HL-60 (cell line): ENCODE measurements at regions not wholly inside any gene's neighbourhood (a gene's known extent, or its start where the extent isn't known, plus 50 kb on each side); places are given as distances from the start of the nearest gene placed in this dataset.

ENCODE experiments used
- DNase-seq, 2 experiments: peaks; one replicate each; pipeline ENCODE4 v3.0.0-alpha.2; 2010 to 2020; ENCODE audit warnings: low read depth in 1 of 2, low spot score in 1 of 2
- H3K27ac ChIP-seq: fragments of 250-450 bp; sonication (Bioruptor Pico); replicated peaks from 2 replicates; pipeline ENCODE4 v1.5.1; 2020; ENCODE audit warnings: mild to moderate bottlenecking, moderate library complexity
- H3K27me3 ChIP-seq: fragments of 250-450 bp; sonication (Bioruptor Pico); 2 replicates; pipeline ENCODE4 v1.5.1; 2021; ENCODE audit warnings: mild to moderate bottlenecking, moderate library complexity; ENCODE audit not compliant: insufficient read depth, poor library complexity, severe bottlenecking
- H3K4me3 ChIP-seq: replicated peaks from 2 replicates; pipeline ENCODE4 v1.5.1; 2011; ENCODE audit warnings: mild to moderate bottlenecking, control low read depth, low read length; ENCODE audit not compliant: insufficient read depth
- GABPA ChIP-seq: IDR thresholded peaks from 2 replicates; pipeline ENCODE4 v1.6.1; 2012; ENCODE audit warnings: low read depth
- POLR2AphosphoS5 ChIP-seq: IDR thresholded peaks from 2 replicates; pipeline ENCODE4 v1.6.1; 2012; ENCODE audit warnings: low read depth
- REST ChIP-seq: IDR thresholded peaks from 2 replicates; pipeline ENCODE4 v1.6.1; 2012; ENCODE audit warnings: low read depth; ENCODE audit not compliant: insufficient replicate concordance
- SPI1 ChIP-seq: IDR thresholded peaks from 2 replicates; pipeline ENCODE4 v1.6.1; 2012; ENCODE audit warnings: low read depth, mild to moderate bottlenecking, borderline replicate concordance
- TF ChIP-seq, protein P1 (sequence below): IDR thresholded peaks from one replicate; pipeline ENCODE4 v1.5.1; 2011; ENCODE audit warnings: low read length, control low read depth, inconsistent platforms; ENCODE audit not compliant: insufficient read depth

DNA sequence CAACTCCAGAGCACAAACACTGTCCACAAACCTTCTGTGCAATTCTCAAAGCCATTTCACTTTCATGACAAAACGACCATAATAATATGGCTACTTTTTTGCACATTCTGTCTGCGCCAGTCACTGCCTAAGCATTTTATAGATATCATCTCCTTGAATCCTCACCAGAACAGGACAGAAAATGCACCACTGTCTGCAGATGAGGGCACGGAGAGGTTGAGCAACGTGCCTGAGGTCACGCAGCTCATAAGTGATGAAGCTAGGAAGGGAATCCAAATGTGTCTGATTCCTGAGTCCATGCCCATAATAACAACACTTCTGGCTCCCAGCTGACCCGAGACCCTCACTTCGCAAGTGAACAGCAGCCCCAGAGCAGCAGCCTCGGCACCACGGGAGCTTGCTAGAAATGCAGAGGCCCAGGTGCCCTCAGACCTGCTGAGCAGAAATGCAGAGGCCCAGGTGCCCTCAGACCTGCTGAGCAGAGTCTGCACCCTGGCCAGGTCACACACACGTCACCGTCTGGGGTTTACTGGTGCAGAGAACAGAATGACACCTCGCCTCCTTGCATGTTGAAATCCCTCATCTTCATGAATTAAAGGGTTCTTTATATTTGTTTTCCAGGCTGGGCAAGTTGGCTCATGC is 265.2 kb downstream of the BMP7 start:
- TF ChIP-seq, protein P1, sequence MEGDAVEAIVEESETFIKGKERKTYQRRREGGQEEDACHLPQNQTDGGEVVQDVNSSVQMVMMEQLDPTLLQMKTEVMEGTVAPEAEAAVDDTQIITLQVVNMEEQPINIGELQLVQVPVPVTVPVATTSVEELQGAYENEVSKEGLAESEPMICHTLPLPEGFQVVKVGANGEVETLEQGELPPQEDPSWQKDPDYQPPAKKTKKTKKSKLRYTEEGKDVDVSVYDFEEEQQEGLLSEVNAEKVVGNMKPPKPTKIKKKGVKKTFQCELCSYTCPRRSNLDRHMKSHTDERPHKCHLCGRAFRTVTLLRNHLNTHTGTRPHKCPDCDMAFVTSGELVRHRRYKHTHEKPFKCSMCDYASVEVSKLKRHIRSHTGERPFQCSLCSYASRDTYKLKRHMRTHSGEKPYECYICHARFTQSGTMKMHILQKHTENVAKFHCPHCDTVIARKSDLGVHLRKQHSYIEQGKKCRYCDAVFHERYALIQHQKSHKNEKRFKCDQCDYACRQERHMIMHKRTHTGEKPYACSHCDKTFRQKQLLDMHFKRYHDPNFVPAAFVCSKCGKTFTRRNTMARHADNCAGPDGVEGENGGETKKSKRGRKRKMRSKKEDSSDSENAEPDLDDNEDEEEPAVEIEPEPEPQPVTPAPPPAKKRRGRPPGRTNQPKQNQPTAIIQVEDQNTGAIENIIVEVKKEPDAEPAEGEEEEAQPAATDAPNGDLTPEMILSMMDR, result no peak
- TF ChIP-seq REST (no peak), POLR2AphosphoS5 (no peak), GABPA (no peak), SPI1 (no peak)
- no peak overlapping the region for H3K27ac ChIP-seq

DNA sequence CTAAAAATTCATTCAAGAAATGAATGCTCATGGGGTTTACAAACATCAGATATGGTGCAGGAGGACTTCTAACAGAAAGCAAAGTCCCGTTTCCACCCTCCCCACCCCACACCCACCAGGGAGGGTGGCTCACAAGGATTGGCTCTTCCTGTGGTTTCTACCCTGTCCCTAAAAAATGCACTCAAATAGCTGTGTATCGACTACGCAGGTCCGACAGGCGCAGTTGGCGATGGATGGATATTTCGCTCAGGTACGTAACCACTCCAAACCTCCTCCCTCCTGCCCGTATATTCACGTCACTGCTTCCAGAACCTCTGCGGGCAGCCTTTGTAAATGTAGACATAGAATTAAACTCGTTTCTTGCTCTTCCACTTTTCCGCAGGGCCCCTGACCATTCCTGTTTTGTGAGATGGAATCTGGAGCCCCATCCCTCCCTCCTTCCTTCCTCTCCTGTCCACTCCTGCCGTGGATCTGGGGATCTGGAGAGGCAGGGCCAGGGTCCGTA is 264.3 kb downstream of the BMP7 start:
- no peak for DNase-seq
- no peaks in the 10 kb centered on the region for H3K27me3 ChIP-seq
- H3K4me3 ChIP-seq, result no peak overlapping the region
- no peak overlapping the region for H3K27ac ChIP-seq
- TF ChIP-seq, protein P1, result no peak
- no peak for TF ChIP-seq REST
- TF ChIP-seq SPI1, result no peak
- TF ChIP-seq POLR2AphosphoS5, result no peak
- no peak for TF ChIP-seq GABPA

More for the DNA sequence above, 265.2 kb downstream of the BMP7 start:
- H3K4me3 ChIP-seq, result no peak overlapping the region
- no peaks in the 10 kb centered on the region for H3K27me3 ChIP-seq
- no peak for DNase-seq

DNA sequence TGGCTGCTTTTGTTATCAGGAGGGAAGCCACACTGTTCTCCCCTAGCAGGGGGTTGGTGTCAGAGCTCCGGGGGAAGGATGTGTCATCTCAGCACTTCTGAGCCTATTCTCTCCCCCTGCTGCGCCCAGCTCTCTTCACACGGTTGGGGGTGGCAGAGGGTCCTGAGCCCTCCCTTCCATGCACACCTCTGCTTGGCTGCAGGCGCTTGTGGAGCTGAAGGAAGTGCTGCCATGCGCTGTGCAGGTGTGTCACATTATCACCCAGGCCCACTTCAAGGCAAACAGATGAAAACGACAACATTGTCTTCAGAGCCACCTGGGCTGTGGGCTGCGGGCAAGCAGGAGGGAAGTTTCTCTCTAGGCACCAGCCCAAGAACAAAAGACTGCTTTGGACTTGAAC is 263.4 kb downstream of the BMP7 start:
- no peaks in the 10 kb centered on the region for H3K27me3 ChIP-seq
- no peak for TF ChIP-seq GABPA
- TF ChIP-seq SPI1, result no peak
- TF ChIP-seq, protein P1, result no peak
- no peak for TF ChIP-seq REST
- TF ChIP-seq POLR2AphosphoS5, result no peak
- no peak overlapping the region for H3K4me3 ChIP-seq
- H3K27ac ChIP-seq, result no peak overlapping the region
- DNase-seq, result no peak
